ENCODE measurements at regions not wholly inside any gene's neighbourhood (a gene's known extent, or its start where the extent isn't known, plus 50 kb on each side); places are given as distances from the start of the nearest gene placed in this dataset.

- TF ChIP-seq CTCF (IDR thresholded peaks at IDR 0.05) (no peak), POLR2A (IDR thresholded peaks at IDR 0.05) (no peak), POLR2AphosphoS5 (IDR thresholded peaks at IDR 0.05; ENCODE audit: insufficient read depth in 1 of 2, low read depth in 1 of 2) (no peak)
Observed at GRCh38 chr2:181174611-181175580, 194.5 kb downstream of the UBE2E3 start.

Data from vagina (tissue), 2 donors.